ENCODE measurements at regions not wholly inside any gene's neighbourhood (a gene's known extent, or its start where the extent isn't known, plus 50 kb on each side); places are given as distances from the start of the nearest gene placed in this dataset.

DNA sequence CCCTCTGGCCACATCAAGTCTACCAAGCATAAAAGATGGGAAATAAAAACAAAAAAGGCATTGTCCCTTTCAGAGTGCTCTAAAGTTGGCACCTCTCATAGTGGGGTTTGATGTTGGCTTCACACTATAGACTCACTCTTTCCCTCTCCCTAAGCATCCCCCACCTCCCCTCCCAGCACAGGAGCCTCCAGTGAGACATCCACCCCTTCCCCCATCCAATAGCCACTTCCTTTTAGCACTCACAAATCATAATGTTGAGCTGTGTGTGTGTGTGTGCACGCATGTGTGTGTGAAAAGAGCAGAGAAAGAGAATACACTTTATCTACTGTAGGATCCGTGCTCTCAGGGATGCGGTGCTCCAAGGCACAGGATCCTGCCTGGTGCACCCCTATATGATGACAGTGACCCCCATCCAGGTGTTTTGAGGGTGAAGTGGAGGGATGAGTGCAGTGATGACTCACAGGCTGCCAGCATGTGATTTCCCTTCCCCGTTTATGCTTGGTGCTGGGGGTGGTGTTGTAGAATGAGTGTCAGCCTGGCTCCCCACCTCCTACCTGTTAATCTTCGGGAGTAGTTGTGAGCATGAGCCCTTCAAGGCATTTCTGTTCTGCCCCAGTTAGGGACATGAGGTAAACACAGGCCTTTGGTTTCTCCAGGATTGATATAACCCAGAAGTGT is 235.2 kb upstream of the B3GAT1 start:
- no peak for DNase-seq (ENCODE audit: low read depth, low spot score)

DNA sequence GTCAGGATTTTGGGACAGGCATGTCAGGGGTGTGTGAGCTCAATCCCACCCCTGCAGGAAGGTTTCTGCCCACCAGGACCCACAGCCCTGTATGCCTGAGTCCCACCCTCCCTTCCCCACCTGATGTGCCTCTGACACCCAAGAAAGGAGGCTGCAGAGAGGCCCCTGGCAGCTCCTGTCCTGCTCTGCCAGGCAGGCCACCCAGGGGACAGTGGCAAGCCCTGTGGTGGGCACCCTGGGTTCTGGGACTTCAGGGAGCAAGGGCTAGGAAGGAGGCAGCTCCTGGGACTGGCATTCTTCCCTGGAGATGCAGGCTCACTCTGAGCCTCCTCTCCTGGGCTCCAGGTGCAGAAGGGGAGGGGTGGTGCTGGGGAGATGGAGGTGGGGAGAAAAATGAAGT is 234.5 kb upstream of the B3GAT1 start:
- no peak for DNase-seq (ENCODE audit: low read depth, low spot score)

DNA sequence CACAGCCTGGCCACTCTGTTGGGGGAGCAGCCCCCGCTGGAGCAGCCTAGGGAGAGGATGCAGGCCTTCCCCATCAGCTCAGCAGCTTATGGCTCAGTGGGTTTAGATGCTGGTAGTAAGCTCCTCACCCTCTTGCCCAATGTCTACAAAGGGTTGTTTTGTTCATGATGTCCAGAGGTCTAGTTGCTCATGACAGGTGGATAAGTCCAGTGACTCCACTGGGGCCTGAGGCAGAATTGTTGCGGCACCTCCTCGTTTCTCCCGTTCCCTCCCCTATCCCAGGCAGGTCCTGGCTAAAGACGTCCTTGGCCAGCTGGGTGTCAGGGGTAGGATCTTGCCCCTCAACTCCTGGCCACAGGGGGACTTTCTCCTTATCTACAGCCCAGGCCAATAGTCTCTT is 233.5 kb upstream of the B3GAT1 start:
- DNase-seq (ENCODE audit: low read depth, low spot score), result no peak

DNA sequence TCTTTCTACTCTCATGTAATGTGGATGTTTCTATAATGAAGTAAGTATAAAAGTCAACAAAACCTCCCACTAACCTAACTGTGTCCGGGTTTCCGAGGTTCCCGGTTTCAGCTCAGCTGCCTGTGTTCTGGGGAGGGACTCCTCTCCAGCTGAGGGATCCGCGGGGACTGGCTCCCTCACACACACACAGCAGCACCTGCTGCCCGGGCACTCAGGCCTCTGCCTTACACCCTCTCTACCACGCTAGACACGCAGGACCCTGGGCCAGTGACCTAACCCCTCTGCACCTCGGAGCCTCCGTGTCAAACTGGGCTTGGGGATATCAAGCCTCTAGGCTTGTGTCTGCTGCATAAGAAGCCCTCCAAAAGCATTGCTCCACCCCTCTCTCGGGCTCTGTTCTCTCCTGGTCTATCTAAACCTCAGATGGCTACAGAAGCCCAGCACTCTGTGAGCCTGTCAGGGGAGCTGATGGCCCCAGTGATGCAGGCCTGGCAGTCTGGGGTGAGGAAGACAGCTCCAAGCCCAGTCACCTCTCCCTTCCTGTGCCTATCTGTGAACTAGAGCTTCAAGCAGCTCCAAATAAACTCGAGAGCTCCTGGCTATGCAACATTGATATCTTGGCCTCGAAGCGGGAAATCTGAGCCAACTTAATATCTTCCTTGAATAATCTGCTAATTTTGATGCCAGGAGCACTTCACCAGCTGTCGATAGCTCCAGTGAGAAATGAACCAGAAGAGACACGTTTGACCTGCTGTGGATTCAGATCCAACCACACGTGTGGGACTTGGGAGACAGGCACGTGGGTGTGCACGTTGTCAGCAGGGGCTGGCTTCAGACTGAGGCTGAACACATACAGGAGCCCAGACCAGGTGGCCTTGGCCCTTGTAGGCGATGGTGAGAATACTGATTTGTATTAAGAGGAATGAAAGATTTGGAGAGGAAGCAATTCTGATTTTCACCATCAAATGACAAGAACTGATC is 232.7 kb upstream of the B3GAT1 start:
- DNase-seq (ENCODE audit: low read depth, low spot score), result no peak

DNA sequence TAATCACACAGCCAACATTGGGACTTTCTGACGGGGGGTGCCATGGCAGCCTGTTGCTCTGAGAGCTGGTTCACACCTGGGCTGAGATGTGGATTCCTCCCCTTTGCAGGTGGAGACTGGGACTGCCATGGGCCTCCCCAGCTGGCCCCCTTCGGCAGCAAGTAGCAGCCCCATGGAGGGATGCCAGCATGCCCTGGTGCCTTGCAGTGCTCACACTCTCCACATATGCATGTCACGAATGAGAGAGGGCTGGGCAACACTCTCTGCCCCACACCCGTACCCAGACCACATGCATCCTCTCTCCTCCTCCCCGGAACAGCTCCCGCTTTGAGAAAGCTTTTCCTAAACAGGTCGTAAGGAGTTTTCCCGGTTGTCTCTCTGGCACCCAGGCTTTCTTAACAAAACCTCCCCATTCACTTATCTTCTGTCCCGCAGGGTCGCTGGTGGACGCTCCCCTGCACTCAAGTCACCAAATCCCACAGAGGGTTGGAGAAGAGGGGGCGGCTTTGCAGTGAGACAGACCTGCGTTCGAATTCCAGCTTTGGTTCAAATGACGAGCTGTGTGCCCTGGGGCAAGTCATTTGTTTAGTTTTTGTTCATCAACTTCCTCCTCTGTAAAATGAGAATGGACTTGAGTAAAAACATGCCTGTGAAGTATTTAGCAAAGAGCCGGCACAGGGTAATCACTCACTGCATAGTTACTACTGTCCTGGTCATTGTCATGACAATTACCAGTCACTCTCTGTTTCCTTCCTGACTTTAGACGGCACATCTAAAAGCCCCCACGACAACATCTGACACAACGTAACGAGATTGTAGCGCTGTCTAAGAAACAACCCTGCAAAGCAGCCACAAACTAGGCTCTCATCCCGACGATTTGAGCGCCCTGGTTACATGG is 231.3 kb upstream of the B3GAT1 start:
- DNase-seq (ENCODE audit: low read depth, low spot score), result no peak

DNA sequence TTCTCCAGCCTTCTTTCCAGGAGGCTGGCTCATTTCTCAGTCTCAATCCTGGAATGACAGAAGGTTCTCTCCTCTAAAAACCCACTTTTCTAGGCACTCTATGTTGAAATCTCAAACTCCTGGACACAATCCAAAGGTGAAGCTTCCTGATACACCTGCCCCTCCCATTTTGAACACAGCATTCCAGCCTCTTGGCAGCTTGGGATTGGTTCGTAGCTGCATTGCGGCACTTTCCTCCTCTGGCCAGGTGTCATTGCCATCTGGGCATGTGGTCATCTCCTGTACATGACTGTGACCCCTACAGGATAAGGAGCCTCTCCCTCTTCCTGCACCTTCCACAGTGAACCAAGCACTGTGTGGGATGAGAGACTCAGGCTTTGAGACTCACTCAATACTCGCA is 230.2 kb upstream of the B3GAT1 start:
- no peak for DNase-seq (ENCODE audit: low read depth, low spot score)

DNA sequence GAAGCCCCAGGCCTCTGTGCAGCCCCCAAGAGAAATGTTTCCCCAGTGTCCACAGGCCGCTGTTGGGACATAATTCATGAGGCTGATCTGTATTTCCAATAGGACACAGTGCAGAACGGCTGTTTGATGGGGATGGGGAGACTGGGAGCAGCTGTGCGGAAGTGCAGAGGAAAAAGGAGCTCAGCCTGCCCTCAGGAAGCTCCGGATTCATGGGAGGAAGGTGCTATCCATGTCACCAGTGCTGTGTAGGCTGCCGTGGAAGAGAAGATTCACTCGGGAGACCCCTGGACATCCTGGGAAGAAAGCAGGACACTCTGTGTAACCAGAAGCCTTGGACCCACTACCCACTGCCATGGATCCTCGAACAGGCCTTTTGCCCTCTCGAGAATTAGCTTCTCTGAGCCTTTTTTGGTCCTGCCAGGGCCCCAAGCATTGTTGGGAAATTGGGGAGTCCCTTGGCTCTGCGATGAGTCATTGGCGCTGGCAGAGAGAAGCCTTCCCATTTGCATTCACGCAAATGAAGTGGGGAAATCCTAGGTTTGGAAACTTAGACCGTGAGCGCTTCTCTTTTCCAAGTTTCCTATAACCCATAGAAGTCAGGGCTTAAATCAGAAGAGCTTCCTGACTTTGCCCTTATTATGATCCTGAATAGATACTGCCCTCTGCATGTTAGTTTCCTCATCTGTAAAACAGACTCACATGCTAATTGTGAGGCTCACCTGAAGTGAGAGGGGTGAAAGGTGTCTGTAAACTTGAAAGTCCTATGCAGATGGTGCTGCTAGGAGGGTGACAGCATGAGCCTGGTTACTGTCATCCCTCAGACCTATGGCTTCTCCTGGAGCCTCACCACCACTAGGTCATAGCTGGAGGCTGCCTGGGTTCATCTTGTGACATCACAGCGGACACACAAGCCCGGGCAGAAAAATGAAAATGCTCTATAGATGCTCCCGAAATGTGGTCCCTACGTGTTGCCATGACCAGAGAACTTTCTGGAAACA is 229.2 kb upstream of the B3GAT1 start:
- DNase-seq (ENCODE audit: low read depth, low spot score), result no peak

DNA sequence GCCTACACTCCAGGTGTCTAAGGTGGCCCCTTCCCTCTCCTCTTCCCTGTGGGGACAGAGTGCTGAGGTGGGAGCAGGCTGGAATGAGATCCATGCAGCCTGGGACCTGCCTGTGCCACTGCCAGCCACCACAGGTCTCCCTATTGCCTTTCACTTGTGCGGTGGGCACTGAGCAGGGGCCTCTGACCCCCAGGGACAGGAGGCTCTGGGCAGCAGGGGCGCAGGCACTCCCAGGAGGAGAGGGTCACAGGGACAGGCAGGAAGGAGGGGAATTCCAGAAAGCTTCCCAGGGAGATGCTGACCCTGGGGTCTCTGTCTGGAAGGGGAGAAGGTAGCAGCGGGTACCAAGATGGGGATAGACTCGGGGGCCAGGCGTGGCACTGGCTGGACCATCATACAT is 228.5 kb upstream of the B3GAT1 start:
- DNase-seq (ENCODE audit: low read depth, low spot score), result no peak

DNA sequence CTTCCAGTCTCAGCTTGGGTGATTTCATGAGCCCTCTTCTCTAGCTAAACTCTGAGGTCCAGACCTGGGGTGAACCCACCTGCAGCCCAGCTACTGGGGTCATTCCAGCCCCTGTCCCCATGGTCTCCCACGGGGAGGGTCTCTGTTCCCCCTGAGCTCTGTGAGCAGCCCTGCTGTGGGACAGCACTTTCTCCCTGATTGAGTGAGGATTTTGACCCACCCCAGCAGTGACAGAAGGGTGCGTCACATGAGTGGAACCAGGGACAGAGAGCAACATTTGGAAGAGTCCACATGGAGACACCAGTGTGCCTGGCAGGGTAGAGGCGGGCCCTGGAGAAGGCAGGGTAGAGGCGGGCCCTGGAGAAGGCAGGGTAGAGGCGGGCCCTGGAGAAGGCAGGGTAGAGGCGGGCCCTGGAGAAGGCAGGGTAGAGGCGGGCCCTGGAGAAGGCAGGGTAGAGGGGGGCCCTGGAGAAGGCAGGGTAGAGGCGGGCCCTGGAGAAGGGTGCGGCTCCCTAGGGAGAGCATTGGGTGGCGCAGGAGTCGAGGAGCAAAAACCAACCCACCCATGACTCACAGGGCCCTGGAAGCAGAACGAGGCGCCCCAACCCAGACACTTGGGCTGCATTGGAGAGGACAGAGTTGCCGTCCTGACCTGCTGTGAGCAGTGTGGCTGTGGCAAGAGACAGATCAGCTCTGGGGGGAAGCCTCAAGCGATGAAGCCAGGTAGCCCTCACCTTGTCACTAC is 227.7 kb upstream of the B3GAT1 start:
- no peak for DNase-seq (ENCODE audit: low read depth, low spot score)

DNA sequence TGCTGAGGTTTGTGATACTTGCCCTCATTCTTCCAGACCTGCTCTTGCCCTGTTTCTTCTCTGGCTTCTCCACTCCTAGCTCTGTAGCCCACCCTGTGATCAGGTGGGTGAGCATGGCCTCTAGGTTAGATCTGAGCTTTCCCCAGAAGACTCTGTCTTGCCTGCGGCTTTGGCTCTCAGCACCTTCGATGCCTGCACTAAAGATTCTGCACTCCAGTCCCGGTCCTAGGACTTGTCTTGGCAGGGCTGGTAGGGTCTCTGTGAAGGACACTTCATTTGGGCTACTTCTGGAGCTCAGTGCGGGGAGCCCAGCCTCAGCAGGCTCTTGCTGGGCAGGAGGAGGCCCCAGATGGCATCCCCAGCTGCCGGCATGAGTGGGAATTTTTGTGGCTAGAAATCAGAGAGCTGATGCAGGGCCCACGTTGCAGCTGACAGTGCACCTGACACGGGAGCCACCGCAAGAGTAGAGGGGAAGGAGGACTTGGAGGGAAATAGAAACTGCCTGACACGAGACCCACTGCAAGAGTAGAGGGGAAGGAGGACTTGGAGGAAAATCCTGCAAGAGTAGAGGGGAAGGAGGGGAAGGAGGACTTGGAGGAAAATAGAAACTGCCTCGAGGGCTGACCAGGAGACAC is 226.9 kb upstream of the B3GAT1 start:
- DNase-seq (ENCODE audit: low read depth, low spot score), result no peak

DNA sequence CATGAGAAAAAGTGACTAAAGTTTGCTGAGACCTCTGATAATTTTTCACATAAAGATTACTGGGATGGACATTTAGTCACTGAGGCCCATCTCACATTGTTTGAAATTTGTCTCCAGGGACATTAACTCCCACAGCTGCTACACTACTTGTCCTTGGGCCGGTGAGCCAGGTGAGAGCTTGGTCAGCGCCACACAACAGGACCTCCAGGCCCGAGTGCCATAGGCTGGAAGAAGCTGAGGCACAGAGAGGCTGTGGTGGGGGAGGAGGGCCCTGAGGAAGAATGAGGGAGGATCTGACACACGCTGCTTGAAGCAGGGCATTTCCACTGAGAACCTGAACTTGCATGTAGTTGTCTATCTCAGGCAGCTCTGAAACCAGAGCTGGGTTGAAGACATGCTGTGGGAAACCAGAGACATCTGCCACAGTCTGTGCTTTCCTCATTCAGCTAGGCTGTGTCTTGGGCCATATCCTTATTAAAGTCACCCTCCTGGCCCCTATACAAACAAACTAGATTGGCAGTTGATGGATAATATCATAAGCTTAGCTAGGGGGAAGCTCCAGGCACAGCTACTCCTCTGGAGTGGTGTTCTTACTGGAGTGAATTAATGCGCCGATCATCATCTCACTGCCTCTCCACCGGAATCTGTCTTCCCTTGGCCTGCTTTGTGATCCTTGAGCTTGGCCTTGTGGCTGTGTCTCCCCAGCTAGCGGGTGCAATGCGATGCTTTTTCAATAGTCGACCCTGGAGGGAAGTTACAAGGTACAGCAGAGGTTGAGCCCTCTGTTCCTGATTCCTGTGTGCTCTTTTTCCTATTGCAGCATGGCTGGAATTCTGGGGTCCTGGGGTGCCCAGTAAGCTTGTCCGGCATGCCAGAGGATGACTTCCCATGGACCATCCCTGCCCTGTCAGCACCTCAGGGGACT is 225.3 kb upstream of the B3GAT1 start:
- DNase-seq (ENCODE audit: low read depth, low spot score), result no peak

DNA sequence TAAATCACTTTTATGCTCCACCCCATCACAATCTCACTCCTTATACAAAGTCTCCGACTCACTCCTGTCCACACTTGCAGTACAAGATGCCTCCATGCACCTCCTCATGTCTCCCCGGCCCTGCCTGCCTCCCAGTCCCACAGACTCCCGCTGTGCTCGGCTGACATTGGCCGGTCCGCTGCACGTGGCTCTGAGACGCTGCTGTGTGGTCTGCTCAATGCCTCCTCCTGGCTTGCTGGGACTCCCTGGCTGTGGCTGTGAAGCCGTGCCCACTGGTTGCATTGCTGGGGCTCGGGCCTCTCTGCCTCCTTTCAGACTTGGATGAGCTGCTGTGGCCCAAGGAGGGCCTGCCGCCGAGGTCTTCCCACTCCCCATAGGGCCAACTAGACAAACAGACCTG is 224.0 kb upstream of the B3GAT1 start:
- no peak for DNase-seq (ENCODE audit: low read depth, low spot score)

DNA sequence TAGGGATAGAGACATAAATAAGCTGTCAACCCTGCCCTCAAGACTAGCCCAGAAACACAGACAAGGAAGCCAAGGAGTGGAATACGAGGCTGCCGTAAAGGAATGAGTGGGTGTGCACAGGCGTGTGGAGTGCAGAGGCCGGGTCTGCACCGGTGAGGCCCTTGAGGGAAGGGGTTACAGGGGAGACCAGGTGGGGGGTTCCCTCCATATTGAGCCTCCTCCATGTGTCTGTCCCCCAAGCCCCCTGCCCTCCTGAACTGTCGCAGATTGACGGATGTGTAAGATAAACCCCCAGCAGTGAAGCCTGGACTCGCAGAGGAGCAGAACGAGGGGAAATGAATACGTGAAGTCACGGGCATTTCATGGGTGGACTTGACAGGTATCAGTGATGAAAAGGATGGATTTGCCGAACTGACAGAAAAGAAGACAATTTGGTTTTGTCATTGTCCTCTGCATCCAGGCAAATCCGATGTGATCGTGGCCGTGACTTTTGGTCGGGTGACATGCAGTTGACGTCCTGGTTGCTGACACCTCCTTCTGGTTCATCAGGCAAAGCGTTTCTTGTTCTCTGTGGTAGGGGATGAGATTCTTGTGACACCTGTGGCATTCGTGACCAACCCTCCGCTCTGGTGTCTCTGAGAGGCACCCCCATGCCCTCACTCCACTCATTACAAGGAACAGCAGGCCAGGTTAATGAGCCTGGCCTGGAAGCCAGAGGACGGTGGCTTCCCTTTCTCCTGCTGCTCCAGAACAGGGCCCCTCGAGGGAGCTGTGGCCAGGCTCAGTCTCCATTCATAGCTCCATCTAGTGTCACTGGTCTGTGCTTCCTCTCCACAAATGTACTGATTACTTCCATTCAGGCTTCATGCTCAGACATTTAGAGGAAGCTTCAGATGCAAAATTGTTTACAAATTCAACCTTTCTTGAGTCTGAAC is 223.1 kb upstream of the B3GAT1 start:
- no peak for DNase-seq (ENCODE audit: low read depth, low spot score)

DNA sequence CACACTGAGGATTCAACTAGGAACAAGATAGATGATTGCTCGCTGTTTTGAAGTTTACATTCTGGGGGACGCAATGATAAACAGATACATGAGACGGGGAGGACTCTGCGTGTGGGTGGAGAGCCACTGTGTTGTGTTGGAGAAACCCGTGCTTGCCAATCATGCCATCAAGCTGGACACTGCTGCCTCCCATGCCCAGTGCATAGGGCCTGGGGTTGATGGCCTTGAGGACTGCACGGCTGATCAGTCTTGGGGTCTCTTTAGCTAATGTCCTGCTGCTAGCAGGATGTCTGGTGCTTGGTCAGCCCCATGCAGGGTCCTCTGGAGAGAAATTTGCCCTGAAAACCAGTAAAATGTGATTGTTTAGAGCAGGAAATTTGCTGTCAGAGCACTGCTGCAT is 221.2 kb upstream of the B3GAT1 start:
- DNase-seq (ENCODE audit: low read depth, low spot score), result no peak

DNA sequence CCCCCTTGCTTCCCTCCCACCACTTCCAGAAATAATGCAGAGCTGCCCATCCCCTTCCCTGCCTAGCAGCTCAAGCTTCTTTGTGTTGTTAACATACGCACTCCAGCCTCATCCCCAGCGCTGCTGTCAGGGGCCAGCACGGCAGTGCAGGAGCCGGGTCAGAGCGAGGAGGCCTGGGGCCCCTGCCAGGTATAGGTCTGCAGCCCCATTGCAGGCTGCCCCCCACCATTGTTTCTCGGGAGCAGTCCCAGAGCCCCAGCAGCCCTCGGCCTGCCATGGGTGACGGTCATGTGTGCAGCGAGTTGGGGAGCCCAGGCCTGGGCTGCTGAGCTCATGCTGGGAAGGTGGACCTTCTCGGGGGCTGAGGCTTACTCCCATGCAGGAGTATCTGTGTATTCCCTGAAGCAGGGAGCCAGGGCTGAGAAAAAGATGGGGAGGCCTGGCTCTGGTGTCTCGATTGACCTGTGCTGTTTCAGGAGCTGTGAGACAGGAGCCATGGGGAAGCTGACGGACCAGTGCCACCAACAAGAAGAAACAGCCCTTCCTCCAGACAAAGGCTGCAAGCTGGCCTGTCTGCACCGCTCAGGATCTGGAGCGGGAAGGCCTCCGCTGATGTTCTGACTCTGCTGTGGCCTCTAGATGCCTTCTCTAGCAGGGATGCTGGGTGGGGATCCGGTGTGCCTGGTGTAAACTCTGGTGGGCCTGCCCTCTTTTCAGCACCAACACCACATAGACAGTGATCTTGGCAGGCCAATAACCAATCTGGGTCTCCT is 220.5 kb upstream of the B3GAT1 start:
- no peak for DNase-seq (ENCODE audit: low read depth, low spot score)

DNA sequence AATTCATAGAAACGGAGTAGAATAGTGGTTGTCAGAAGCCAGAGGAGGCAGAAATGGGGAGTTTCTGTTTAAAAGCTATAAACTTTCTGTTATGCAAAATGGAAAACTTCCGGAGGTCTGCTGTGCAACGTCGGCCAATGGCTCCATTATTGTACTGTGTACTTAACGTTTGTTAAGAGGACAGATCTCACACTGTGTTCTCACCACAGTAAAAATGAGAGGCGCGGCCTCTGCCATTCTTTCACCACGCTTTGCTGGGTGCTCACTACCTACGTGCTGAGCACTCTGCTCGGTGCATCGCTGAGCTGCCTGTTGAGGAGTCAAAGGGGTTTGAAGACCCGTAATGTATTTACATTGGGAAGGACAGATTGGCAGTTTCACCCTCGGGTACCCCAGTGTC is 218.8 kb upstream of the B3GAT1 start:
- DNase-seq (ENCODE audit: low read depth, low spot score), result no peak

DNA sequence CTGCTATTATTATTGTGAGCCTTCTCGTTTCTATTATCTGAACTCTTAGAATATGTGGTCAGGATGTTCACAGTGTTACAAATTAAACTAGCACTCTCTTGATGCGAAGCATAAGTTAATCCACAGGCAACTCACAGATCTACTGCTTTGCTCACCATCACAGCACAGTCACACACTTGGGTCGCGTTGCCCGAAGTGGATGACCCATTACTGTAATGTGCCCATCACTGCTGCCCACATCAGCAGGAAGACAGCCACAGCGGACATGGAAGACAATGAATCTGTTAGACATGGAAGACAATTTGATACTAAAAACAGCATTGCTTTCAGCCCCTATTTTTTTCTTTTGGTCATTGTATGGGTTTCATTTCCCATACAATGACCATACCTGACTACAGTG is 216.4 kb upstream of the B3GAT1 start:
- no peak for DNase-seq (ENCODE audit: low read depth, low spot score)

All from brain pericyte (primary cell).